Caco-2 (cell line): ENCODE measurements at regions not wholly inside any gene's neighbourhood (a gene's known extent, or its start where the extent isn't known, plus 50 kb on each side); places are given as distances from the start of the nearest gene placed in this dataset.

ENCODE experiments used
- BruUV-seq: library from RNA; stranded (reverse); fragments of 400-500 nt; replicated peaks from 2 replicates; lab custom pipeline; 2021; lab: Mats Ljungman, UMichigan
- CTCF ChIA-PET: fragments of 300-600 bp; sonication (Branson Sonifier 250); formaldehyde crosslinking; loops from one replicate; lab custom pipeline; 2022; ENCODE audit warnings: antibody characterized with exemption; lab: Charles Lee
- POLR2A ChIA-PET: fragments of 300-600 bp; sonication (Branson Sonifier 250); formaldehyde crosslinking; loops from one replicate; lab custom pipeline; 2022; ENCODE audit warnings: antibody characterized with exemption; lab: Charles Lee
- DNase-seq, 2 experiments: peaks; one replicate each; pipeline versions ENCODE4 v3.0.0 to v3.0.0-alpha.2; 2020 to 2022
- H3K27me3 ChIP-seq: replicated peaks from 2 replicates; pipeline ENCODE4 v1.6.0; 2011; ENCODE audit warnings: low read length; ENCODE audit not compliant: control insufficient read depth, insufficient read depth
- H3K36me3 ChIP-seq: 2 replicates; pipeline ENCODE4 v1.5.1; 2011; ENCODE audit warnings: low read length; ENCODE audit not compliant: control insufficient read depth, insufficient read depth
- H3K4me1 ChIP-seq: fragments of 250-450 bp; sonication (Bioruptor Pico); 2 replicates; pipeline ENCODE4 v1.5.1; 2020; ENCODE audit warnings: mild to moderate bottlenecking
- H3K4me3 ChIP-seq: 2 replicates; pipeline ENCODE4 v1.5.1; 2011; ENCODE audit warnings: low read depth, mild to moderate bottlenecking, control low read depth, low read length
- H3K9me3 ChIP-seq: fragments of 250-450 bp; sonication (Bioruptor Pico); 2 replicates; pipeline ENCODE4 v1.5.1; 2020; ENCODE audit warnings: mild to moderate bottlenecking, moderate library complexity
- H3K27ac Mint-ChIP-seq: one replicate; pipeline ENCODE4 v1.8.0; 2022; ENCODE audit warnings: mixed read lengths; ENCODE audit not compliant: unreplicated experiment
- H3K27me3 Mint-ChIP-seq: one replicate; pipeline ENCODE4 v1.8.0; 2022; ENCODE audit warnings: mixed read lengths; ENCODE audit not compliant: insufficient read depth, unreplicated experiment
- H3K36me3 Mint-ChIP-seq: one replicate; pipeline ENCODE4 v1.8.0; 2022; ENCODE audit warnings: mild to moderate bottlenecking, mixed read lengths; ENCODE audit not compliant: insufficient read depth, unreplicated experiment
- H3K4me1 Mint-ChIP-seq: one replicate; pipeline ENCODE4 v1.8.0; 2022; ENCODE audit warnings: low read depth, mixed read lengths; ENCODE audit not compliant: unreplicated experiment
- H3K4me3 Mint-ChIP-seq: one replicate; pipeline ENCODE4 v1.8.0; 2022; ENCODE audit warnings: mild to moderate bottlenecking, moderate library complexity, mixed read lengths; ENCODE audit not compliant: unreplicated experiment
- H3K9me3 Mint-ChIP-seq: one replicate; pipeline ENCODE4 v1.8.0; 2022; ENCODE audit warnings: mixed read lengths; ENCODE audit not compliant: unreplicated experiment
- CTCF ChIP-seq, 2 experiments: fragments of 200-600 bp in 1 of 2; IDR thresholded peaks; 1 replicate in 1 of 2; 2 replicates in 1 of 2; pipeline versions ENCODE4 v1.5.1 to v1.8.0; 2011 to 2022; ENCODE audit warnings: antibody characterized with exemption in 1 of 2, control low read depth in 1 of 2, inconsistent platforms in 1 of 2, low read depth in 1 of 2, low read length in 1 of 2, mild to moderate bottlenecking in 1 of 2, moderate library complexity in 1 of 2; ENCODE audit not compliant: insufficient read depth in 1 of 2, severe bottlenecking in 1 of 2, unreplicated experiment in 1 of 2
- intact Hi-C: fragments of 100-400 bp; cut with micrococcal nuclease; formaldehyde crosslinking; loops from one replicate; pipeline ENCODE4 v1.10.0; 2022; ENCODE audit not compliant: unreplicated experiment

GRCh38 chr2:147550995-147551731 is 293.7 kb upstream of the ACVR2A start:
- Histone ChIP-seq H3K27me3 (no peaks in the 10 kb centered on the region), H3K36me3 (no peaks in the 10 kb centered on the region), H3K9me3 (no peaks in the 10 kb centered on the region), H3K4me3 (no peak overlapping the region), H3K4me1 (0 out of 2 replicates have a peak, but pooled peaks cover 6% of the 10 kb centered on the region)
- POLR2A ChIA-PET = no interaction called here
- Mint-ChIP-seq H3K36me3 (no peaks in the 10 kb centered on the region), H3K4me3 (no peak overlapping the region), H3K4me1 (peaks cover 9% of the 10 kb centered on the region), H3K27me3 (no peaks in the 10 kb centered on the region), H3K9me3 (peaks cover 10% of the 10 kb centered on the region), H3K27ac (no peak overlapping the region)
- DNase-seq = peak in 1 of 2 experiments; percentile 6
- TF ChIP-seq CTCF (IDR thresholded peaks at IDR 0.05; ENCODE audit: insufficient read depth in 1 of 2, low read depth in 1 of 2, low read length in 1 of 2, severe bottlenecking in 1 of 2, unreplicated experiment in 1 of 2) = no peak
- intact Hi-C loops = no loop called here
- BruUV-seq = no TSS peak
- CTCF ChIA-PET = no interaction called here

GRCh38 chr2:147549054-147549453 is 295.8 kb upstream of the ACVR2A start:
- peaks cover 9% of the 10 kb centered on the region for H3K4me1 Mint-ChIP-seq
- no TSS peak for BruUV-seq
- intact Hi-C loops = no loop called here

GRCh38 chr2:147548451-147548850 is 296.4 kb upstream of the ACVR2A start:
- ChIA-PET POLR2A (no interaction called here), CTCF (no interaction called here)
- Mint-ChIP-seq H3K4me3 (no peak overlapping the region), H3K36me3 (no peaks in the 10 kb centered on the region), H3K27me3 (no peaks in the 10 kb centered on the region), H3K27ac (no peak overlapping the region), H3K9me3 (peaks cover 10% of the 10 kb centered on the region), H3K4me1 (peaks cover 9% of the 10 kb centered on the region)
- intact Hi-C loops = no loop called here
- no peak for DNase-seq
- Histone ChIP-seq H3K4me3 (no peak overlapping the region), H3K9me3 (no peaks in the 10 kb centered on the region), H3K36me3 (no peaks in the 10 kb centered on the region), H3K27me3 (no peaks in the 10 kb centered on the region), H3K4me1 (0 out of 2 replicates have a peak, but pooled peaks cover 6% of the 10 kb centered on the region)
- no TSS peak for BruUV-seq
- no peak for TF ChIP-seq CTCF (IDR thresholded peaks at IDR 0.05; ENCODE audit: insufficient read depth in 1 of 2, low read depth in 1 of 2, low read length in 1 of 2, severe bottlenecking in 1 of 2, unreplicated experiment in 1 of 2)

More at GRCh38 chr2:147549054-147549453, 295.8 kb upstream of the ACVR2A start:
- CTCF ChIA-PET = no interaction called here
- no peaks in the 10 kb centered on the region for H3K27me3 Mint-ChIP-seq
- 0 out of 2 replicates have a peak, but pooled peaks cover 6% of the 10 kb centered on the region for H3K4me1 ChIP-seq
- no peak overlapping the region for H3K4me3 ChIP-seq
- H3K9me3 ChIP-seq = no peaks in the 10 kb centered on the region
- H3K27me3 ChIP-seq = no peaks in the 10 kb centered on the region
- H3K4me3 Mint-ChIP-seq = no peak overlapping the region
- H3K9me3 Mint-ChIP-seq = peaks cover 10% of the 10 kb centered on the region
- no peak for TF ChIP-seq CTCF (IDR thresholded peaks at IDR 0.05; ENCODE audit: insufficient read depth in 1 of 2, low read depth in 1 of 2, low read length in 1 of 2, severe bottlenecking in 1 of 2, unreplicated experiment in 1 of 2)
- no peaks in the 10 kb centered on the region for H3K36me3 Mint-ChIP-seq
- no peak overlapping the region for H3K27ac Mint-ChIP-seq
- POLR2A ChIA-PET = no interaction called here
- H3K36me3 ChIP-seq = no peaks in the 10 kb centered on the region
- no peak for DNase-seq
